OCI-LY1 (cell line): ENCODE measurements at regions not wholly inside any gene's neighbourhood (a gene's known extent, or its start where the extent isn't known, plus 50 kb on each side); places are given as distances from the start of the nearest gene placed in this dataset.

ENCODE experiments used
- H2AFZ ChIP-seq: fragments of 200-600 bp; sonication (generic), shearing (Covaris generic); 2 replicates; pipeline ENCODE4 v1.6.0; 2014; ENCODE audit warnings: antibody characterized with exemption, mild to moderate bottlenecking, low read length
- H3F3A ChIP-seq: fragments of 200-600 bp; sonication (generic), shearing (Covaris generic); 2 replicates; pipeline ENCODE4 v1.6.0; 2014; ENCODE audit warnings: mild to moderate bottlenecking, antibody characterized with exemption, low read length, moderate library complexity; ENCODE audit not compliant: insufficient read depth
- H3K27ac ChIP-seq: fragments of 200-600 bp; sonication (generic); 2 replicates; pipeline ENCODE4 v1.5.1; 2014; ENCODE audit warnings: low read length, mixed run types, mild to moderate bottlenecking, low read depth; ENCODE audit not compliant: poor library complexity, severe bottlenecking
- H3K27me3 ChIP-seq: fragments of 200-600 bp; sonication (generic); 2 replicates; pipeline ENCODE4 v1.6.0; 2014; ENCODE audit warnings: antibody characterized with exemption, mild to moderate bottlenecking, low read length, moderate library complexity; ENCODE audit not compliant: insufficient read depth
- H3K36me3 ChIP-seq: fragments of 200-600 bp; sonication (generic); 2 replicates; pipeline ENCODE4 v1.6.1; 2014; ENCODE audit warnings: mild to moderate bottlenecking, antibody characterized with exemption, low read length, moderate library complexity, mixed read lengths; ENCODE audit not compliant: insufficient read depth
- H3K4me1 ChIP-seq: fragments of 200-600 bp; sonication (generic); 2 replicates; pipeline ENCODE4 v1.5.1; 2014; ENCODE audit warnings: mild to moderate bottlenecking, low read length, moderate library complexity; ENCODE audit not compliant: insufficient read depth, severe bottlenecking
- H3K4me2 ChIP-seq: fragments of 200-600 bp; sonication (generic), shearing (Covaris generic); 2 replicates; pipeline ENCODE4 v1.6.1; 2014; ENCODE audit warnings: low read length
- H3K4me3 ChIP-seq: fragments of 200-600 bp; sonication (generic); 2 replicates; pipeline ENCODE4 v1.5.1; 2014; ENCODE audit warnings: low read length, low read depth, mild to moderate bottlenecking, mixed read lengths; ENCODE audit not compliant: poor library complexity, severe bottlenecking
- H3K79me2 ChIP-seq: fragments of 200-600 bp; shearing (Covaris generic); 2 replicates; pipeline ENCODE4 v1.6.1; 2016; ENCODE audit warnings: mixed run types, low read length, mixed read lengths; ENCODE audit not compliant: insufficient read depth
- H3K9ac ChIP-seq: fragments of 200-600 bp; sonication (generic), shearing (Covaris generic); 2 replicates; pipeline ENCODE4 v1.6.1; 2014; ENCODE audit warnings: mild to moderate bottlenecking, low read length, mixed read lengths
- H3K9me2 ChIP-seq: fragments of 200-600 bp; sonication (generic), shearing (Covaris generic); 2 replicates; pipeline ENCODE4 v1.6.1; 2014; ENCODE audit warnings: low read depth, mild to moderate bottlenecking, low read length, mixed read lengths
- H3K9me3 ChIP-seq: fragments of 200-600 bp; shearing (Covaris generic); 2 replicates; pipeline ENCODE4 v1.6.1; 2014; ENCODE audit warnings: low read length, mixed read lengths
- H4K20me1 ChIP-seq: fragments of 200-600 bp; sonication (generic), shearing (Covaris generic); 2 replicates; pipeline ENCODE4 v1.6.0; 2016; ENCODE audit warnings: mild to moderate bottlenecking, low read length; ENCODE audit not compliant: insufficient read depth
- CTCF ChIP-seq: fragments of 200-600 bp; sonication (generic), shearing (Covaris generic); IDR thresholded peaks from 2 replicates; pipeline ENCODE4 v1.5.1; 2017; ENCODE audit warnings: mild to moderate bottlenecking, antibody characterized with exemption, low read length, moderate library complexity, mixed read lengths
- EZH2 ChIP-seq: fragments of 200-600 bp; sonication (generic), shearing (Covaris generic); IDR thresholded peaks from 2 replicates; pipeline ENCODE4 v1.8.0; 2017; ENCODE audit warnings: borderline replicate concordance, mixed run types, mild to moderate bottlenecking, antibody characterized with exemption, low read length, moderate library complexity, mixed read lengths

- Histone ChIP-seq H3K27me3 (no peaks in the 10 kb centered on the region), H3K4me3 (no peak overlapping the region), H3K27ac (no peak overlapping the region), H3K9ac (no peak overlapping the region), H3K9me3 (no peaks in the 10 kb centered on the region), H3K4me2 (no peak overlapping the region), H3K36me3 (no peaks in the 10 kb centered on the region), H3K4me1 (no peaks in the 10 kb centered on the region), H3K9me2 (no peaks in the 10 kb centered on the region), H3K79me2 (no peaks in the 10 kb centered on the region), H2AFZ (no peak overlapping the region), H3F3A (no peaks in the 10 kb centered on the region), H4K20me1 (no peaks in the 10 kb centered on the region)
- TF ChIP-seq EZH2 (no peak), CTCF (no peak)
Observed at GRCh38 chr4:163077680-163078079, 89.0 kb downstream of the NAF1 start.

GRCh38 chr4:163072222-163072621 is 94.5 kb downstream of the NAF1 start:
- no peaks in the 10 kb centered on the region for H3K36me3 ChIP-seq
- H3K79me2 ChIP-seq: no peaks in the 10 kb centered on the region
- H3K27me3 ChIP-seq: no peaks in the 10 kb centered on the region
- no peak for TF ChIP-seq EZH2
- H3K4me3 ChIP-seq: no peak overlapping the region
- no peaks in the 10 kb centered on the region for H3K9me3 ChIP-seq
- H4K20me1 ChIP-seq: no peaks in the 10 kb centered on the region
- H3K27ac ChIP-seq: no peak overlapping the region
- no peak overlapping the region for H2AFZ ChIP-seq
- no peak overlapping the region for H3K9ac ChIP-seq
- H3K4me2 ChIP-seq: no peak overlapping the region
- no peaks in the 10 kb centered on the region for H3F3A ChIP-seq
- no peaks in the 10 kb centered on the region for H3K4me1 ChIP-seq
- H3K9me2 ChIP-seq: no peaks in the 10 kb centered on the region

- H3K9me3 ChIP-seq: no peaks in the 10 kb centered on the region
- H3K36me3 ChIP-seq: no peaks in the 10 kb centered on the region
- no peaks in the 10 kb centered on the region for H3K9me2 ChIP-seq
- no peak overlapping the region for H3K27ac ChIP-seq
- H3K4me1 ChIP-seq: no peaks in the 10 kb centered on the region
- H4K20me1 ChIP-seq: no peaks in the 10 kb centered on the region
- TF ChIP-seq EZH2 (no peak), CTCF (no peak)
- no peaks in the 10 kb centered on the region for H3K27me3 ChIP-seq
- H3F3A ChIP-seq: no peaks in the 10 kb centered on the region
- H3K4me2 ChIP-seq: no peak overlapping the region
- no peak overlapping the region for H2AFZ ChIP-seq
- H3K4me3 ChIP-seq: no peak overlapping the region
- H3K79me2 ChIP-seq: no peaks in the 10 kb centered on the region
- H3K9ac ChIP-seq: no peak overlapping the region
Observed at GRCh38 chr4:163071308-163071707, 95.4 kb downstream of the NAF1 start.

GRCh38 chr4:163070023-163070422 is 96.7 kb downstream of the NAF1 start:
- H3K4me3 ChIP-seq: no peak overlapping the region
- no peaks in the 10 kb centered on the region for H3K79me2 ChIP-seq
- H3K27me3 ChIP-seq: no peaks in the 10 kb centered on the region
- H3K9me3 ChIP-seq: no peaks in the 10 kb centered on the region
- no peaks in the 10 kb centered on the region for H4K20me1 ChIP-seq
- H3F3A ChIP-seq: no peaks in the 10 kb centered on the region
- H3K9ac ChIP-seq: no peak overlapping the region
- H2AFZ ChIP-seq: no peak overlapping the region
- H3K4me1 ChIP-seq: no peaks in the 10 kb centered on the region
- no peak overlapping the region for H3K4me2 ChIP-seq
- TF ChIP-seq EZH2: no peak
- no peak for TF ChIP-seq CTCF
- H3K36me3 ChIP-seq: no peaks in the 10 kb centered on the region
- H3K9me2 ChIP-seq: no peaks in the 10 kb centered on the region
- no peak overlapping the region for H3K27ac ChIP-seq
